Activated CD4-positive, alpha-beta T cell treated with anti-CD3 and anti-CD28 coated beads, Interleukin-2, amount 10 ng/mL, durations not matched to agents 7 days and 5 days (primary cell): ENCODE measurements at regions not wholly inside any gene's neighbourhood (a gene's known extent, or its start where the extent isn't known, plus 50 kb on each side); places are given as distances from the start of the nearest gene placed in this dataset.

ENCODE experiments used
- CTCF ChIA-PET: fragments of 350-600 bp; sonication (Branson Sonifier 250); formaldehyde crosslinking; loops from one replicate; lab custom pipeline; 2021; ENCODE audit warnings: antibody characterized with exemption; lab: Charles Lee
- POLR2A ChIA-PET: fragments of 350-600 bp; sonication (Branson Sonifier 250); formaldehyde crosslinking; loops from one replicate; lab custom pipeline; 2021; ENCODE audit warnings: antibody characterized with exemption; lab: Charles Lee
- DNase-seq: peaks from one replicate; pipeline ENCODE4 v3.0.0-alpha.2; 2020
- H3K27ac Mint-ChIP-seq: one replicate; pipeline ENCODE4 v1.8.0; 2021; ENCODE audit warnings: mild to moderate bottlenecking, moderate library complexity, mixed read lengths
- H3K27me3 Mint-ChIP-seq: one replicate; pipeline ENCODE4 v1.8.0; 2021; ENCODE audit warnings: mixed read lengths
- H3K36me3 Mint-ChIP-seq: one replicate; pipeline ENCODE4 v1.8.0; 2021; ENCODE audit warnings: low read depth, mixed read lengths
- H3K4me1 Mint-ChIP-seq: one replicate; pipeline ENCODE4 v1.8.0; 2021; ENCODE audit warnings: mixed read lengths
- H3K4me3 Mint-ChIP-seq: one replicate; pipeline ENCODE4 v1.8.0; 2021; ENCODE audit warnings: mild to moderate bottlenecking, moderate library complexity, mixed read lengths
- H3K9me3 Mint-ChIP-seq: one replicate; pipeline ENCODE4 v1.8.0; 2021; ENCODE audit warnings: mixed read lengths

DNA sequence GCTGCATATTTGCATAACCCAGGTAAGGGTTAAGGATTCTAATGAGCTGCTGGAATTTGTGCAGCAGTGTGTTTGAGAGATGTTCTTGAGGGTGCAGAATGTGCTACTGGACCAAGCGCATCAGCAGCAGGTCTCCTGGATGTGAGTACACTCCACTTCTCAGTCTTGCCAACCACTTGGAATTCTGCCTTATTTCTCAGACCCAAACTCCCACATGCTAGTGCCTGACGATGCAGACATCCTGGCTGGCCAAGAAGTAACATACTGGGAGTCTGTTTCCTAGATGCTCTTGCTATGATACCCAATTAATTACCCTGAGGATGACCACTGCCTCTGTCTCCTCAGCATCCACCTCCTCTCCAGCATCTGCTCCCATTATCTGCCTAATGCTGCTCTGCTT is 186.6 kb downstream of the MOXD1 start:
- Mint-ChIP-seq H3K27ac (no peak overlapping the region), H3K27me3 (peaks cover 1% of the 10 kb centered on the region), H3K9me3 (no peaks in the 10 kb centered on the region), H3K4me1 (no peaks in the 10 kb centered on the region), H3K4me3 (no peak overlapping the region), H3K36me3 (no peaks in the 10 kb centered on the region)
- ChIA-PET CTCF (no interaction called here), POLR2A (no interaction called here)
- no peak for DNase-seq

GRCh38 chr6:132213732-132214131 is 187.5 kb downstream of the MOXD1 start:
- no peak overlapping the region for H3K27ac Mint-ChIP-seq
- ChIA-PET POLR2A (no interaction called here), CTCF (no interaction called here)
- H3K27me3 Mint-ChIP-seq: peaks cover 1% of the 10 kb centered on the region
- no peak for DNase-seq
- H3K4me1 Mint-ChIP-seq: no peaks in the 10 kb centered on the region
- no peaks in the 10 kb centered on the region for H3K9me3 Mint-ChIP-seq
- no peaks in the 10 kb centered on the region for H3K36me3 Mint-ChIP-seq
- no peak overlapping the region for H3K4me3 Mint-ChIP-seq

DNA sequence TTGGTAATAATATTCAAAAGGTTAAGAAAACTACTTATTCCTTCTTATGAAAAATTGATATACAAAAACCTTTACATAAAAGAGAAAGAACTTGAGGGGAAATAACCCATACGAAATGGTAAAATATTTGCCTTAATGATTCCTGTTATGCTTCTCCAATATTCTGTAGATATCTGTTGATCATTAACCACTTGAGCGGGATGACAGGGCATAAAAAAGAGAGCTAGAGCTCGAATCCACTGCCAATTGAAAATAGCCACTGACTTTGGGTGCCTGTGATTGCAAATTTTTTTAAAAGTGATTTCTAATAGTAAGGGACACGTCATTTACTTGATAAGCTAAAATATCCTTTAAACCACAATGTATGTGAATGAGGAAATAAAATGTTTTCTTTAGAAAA is 188.1 kb downstream of the MOXD1 start:
- Mint-ChIP-seq H3K9me3 (no peaks in the 10 kb centered on the region), H3K36me3 (no peaks in the 10 kb centered on the region), H3K27me3 (peaks cover 3% of the 10 kb centered on the region), H3K4me3 (no peak overlapping the region), H3K27ac (no peak overlapping the region), H3K4me1 (no peaks in the 10 kb centered on the region)
- ChIA-PET CTCF (no interaction called here), POLR2A (no interaction called here)
- no peak for DNase-seq

DNA sequence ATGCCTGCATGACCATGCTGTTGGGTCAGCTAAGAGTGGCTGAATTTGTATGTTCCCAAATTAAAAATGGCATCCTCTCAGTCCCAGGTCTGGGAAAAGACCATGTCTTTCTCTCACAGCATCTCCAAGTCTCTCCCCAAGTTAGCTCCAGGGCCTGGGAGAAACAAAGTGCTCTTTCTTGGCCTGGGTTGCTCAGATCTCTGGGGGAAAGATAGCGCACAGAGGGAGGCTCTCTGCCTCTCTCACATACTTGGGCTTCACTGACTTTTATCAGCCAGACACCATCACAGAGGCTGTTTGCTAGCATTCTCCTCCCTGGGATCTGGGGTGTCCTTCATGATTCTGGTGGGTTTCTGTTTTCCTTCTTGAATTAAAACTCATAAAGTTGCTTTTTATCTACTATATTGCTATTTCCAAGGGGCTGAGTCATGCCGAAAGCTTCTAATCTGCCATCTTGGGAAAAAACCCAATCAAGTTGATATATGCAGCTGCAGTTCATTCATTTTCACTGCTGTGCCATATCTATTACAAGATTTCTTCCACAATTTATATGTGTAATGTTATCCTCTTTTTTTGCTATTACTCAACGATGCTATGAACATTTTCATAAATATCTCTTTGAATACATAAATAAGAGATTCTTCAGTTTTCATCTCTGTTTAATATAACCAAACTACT is 190.2 kb downstream of the MOXD1 start:
- Mint-ChIP-seq H3K9me3 (no peaks in the 10 kb centered on the region), H3K4me3 (no peak overlapping the region), H3K27ac (no peak overlapping the region), H3K36me3 (no peaks in the 10 kb centered on the region), H3K27me3 (peaks cover 5% of the 10 kb centered on the region), H3K4me1 (no peaks in the 10 kb centered on the region)
- CTCF ChIA-PET: no interaction called here
- POLR2A ChIA-PET: no interaction called here
- no peak for DNase-seq

DNA sequence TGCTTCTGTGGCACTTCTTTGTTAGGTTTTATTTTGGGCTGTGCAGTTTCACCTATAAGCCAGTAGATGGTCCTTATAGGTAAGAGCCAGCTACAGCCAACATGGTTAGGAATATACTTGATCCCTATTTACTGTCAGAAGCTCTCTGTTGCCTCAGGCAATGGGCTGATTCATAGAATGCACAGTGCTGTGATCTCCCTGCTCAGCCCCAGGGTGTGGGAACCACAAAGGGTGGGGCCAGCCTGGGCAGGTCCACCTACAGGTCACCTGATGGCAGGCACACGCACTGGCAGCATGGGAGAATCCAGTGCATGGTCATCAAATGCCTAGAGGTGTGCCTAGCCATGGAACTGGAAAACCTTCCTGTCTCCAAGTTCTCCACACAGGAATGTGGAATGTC is 191.9 kb downstream of the MOXD1 start:
- POLR2A ChIA-PET: no interaction called here
- H3K9me3 Mint-ChIP-seq: no peaks in the 10 kb centered on the region
- H3K4me3 Mint-ChIP-seq: no peak overlapping the region
- no peak for DNase-seq
- H3K4me1 Mint-ChIP-seq: no peaks in the 10 kb centered on the region
- peaks cover 5% of the 10 kb centered on the region for H3K27me3 Mint-ChIP-seq
- H3K27ac Mint-ChIP-seq: no peak overlapping the region
- CTCF ChIA-PET: interaction anchor here (0.5 kb wide), 1 partner anchor 1572 kb away, joined by 5 read pairs; no protein-coding TSS in a partner anchor
- H3K36me3 Mint-ChIP-seq: no peaks in the 10 kb centered on the region

DNA sequence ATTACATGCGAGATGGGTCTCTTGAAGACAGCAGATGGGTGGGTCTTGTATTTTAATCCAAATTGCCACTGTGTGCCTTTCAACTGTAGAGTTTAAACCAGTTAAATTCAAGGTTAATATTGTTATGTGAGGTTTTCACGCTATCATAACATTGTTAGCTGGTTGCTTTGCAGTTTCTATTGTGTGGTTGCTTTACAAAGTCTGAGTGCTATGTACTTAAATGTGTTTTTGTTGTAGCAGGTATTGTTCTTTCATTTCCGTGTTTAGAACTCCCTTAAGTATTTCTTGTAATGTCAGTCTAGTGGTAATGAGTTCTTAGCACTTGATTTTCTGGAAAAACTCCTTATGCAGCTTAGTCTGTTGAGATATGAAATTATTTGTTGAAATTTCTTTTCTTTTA is 193.3 kb downstream of the MOXD1 start:
- CTCF ChIA-PET: no interaction called here
- POLR2A ChIA-PET: no interaction called here
- Mint-ChIP-seq H3K9me3 (no peaks in the 10 kb centered on the region), H3K36me3 (no peaks in the 10 kb centered on the region), H3K27ac (no peak overlapping the region), H3K27me3 (peaks cover 4% of the 10 kb centered on the region), H3K4me3 (no peak overlapping the region), H3K4me1 (no peaks in the 10 kb centered on the region)
- no peak for DNase-seq

GRCh38 chr6:132205946-132206345 is 195.3 kb downstream of the MOXD1 start:
- H3K27me3 Mint-ChIP-seq: peaks cover 4% of the 10 kb centered on the region

GRCh38 chr6:132204591-132204990 is 196.7 kb downstream of the MOXD1 start:
- ChIA-PET CTCF (no interaction called here), POLR2A (no interaction called here)
- peaks cover 4% of the 10 kb centered on the region for H3K27me3 Mint-ChIP-seq
- DNase-seq: no peak
- no peaks in the 10 kb centered on the region for H3K9me3 Mint-ChIP-seq
- no peaks in the 10 kb centered on the region for H3K36me3 Mint-ChIP-seq
- H3K4me3 Mint-ChIP-seq: no peak overlapping the region
- no peak overlapping the region for H3K27ac Mint-ChIP-seq
- no peaks in the 10 kb centered on the region for H3K4me1 Mint-ChIP-seq

More at GRCh38 chr6:132205946-132206345, 195.3 kb downstream of the MOXD1 start:
- DNase-seq: no peak
- Mint-ChIP-seq H3K27ac (no peak overlapping the region), H3K36me3 (no peaks in the 10 kb centered on the region), H3K9me3 (no peaks in the 10 kb centered on the region), H3K4me1 (no peaks in the 10 kb centered on the region), H3K4me3 (no peak overlapping the region)
- CTCF ChIA-PET: no interaction called here
- POLR2A ChIA-PET: no interaction called here

GRCh38 chr6:132202574-132202973 is 198.7 kb downstream of the MOXD1 start:
- CTCF ChIA-PET: interaction anchor here (0.8 kb wide), 1 partner anchor 77 kb away, joined by 3 read pairs; no protein-coding TSS in a partner anchor
- DNase-seq: no peak
- POLR2A ChIA-PET: no interaction called here
- Mint-ChIP-seq H3K36me3 (no peaks in the 10 kb centered on the region), H3K27me3 (peaks cover 2% of the 10 kb centered on the region), H3K4me1 (no peaks in the 10 kb centered on the region), H3K9me3 (no peaks in the 10 kb centered on the region), H3K27ac (no peak overlapping the region), H3K4me3 (no peak overlapping the region)

DNA sequence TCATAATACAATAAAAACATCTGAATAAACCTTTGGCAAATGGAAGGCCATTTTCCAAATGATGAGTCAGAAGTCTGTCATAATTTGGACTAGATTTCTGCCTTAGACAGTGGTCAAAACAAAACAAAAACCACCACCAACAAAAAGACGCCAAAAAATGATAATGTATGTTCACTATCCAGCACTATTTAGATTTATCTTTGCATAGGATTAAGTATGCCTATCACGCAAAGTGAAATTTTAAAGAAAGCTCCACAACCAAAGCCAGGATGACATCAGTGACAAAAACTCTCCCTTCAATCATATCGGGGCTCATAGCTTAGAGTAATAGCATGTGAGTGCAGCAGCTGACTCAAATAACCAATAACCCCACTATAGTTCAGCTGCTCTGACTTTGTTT is 201.9 kb downstream of the MOXD1 start:
- ChIA-PET POLR2A (no interaction called here), CTCF (no interaction called here)
- no peak overlapping the region for H3K4me3 Mint-ChIP-seq
- H3K4me1 Mint-ChIP-seq: no peaks in the 10 kb centered on the region
- H3K27me3 Mint-ChIP-seq: no peaks in the 10 kb centered on the region
- no peaks in the 10 kb centered on the region for H3K36me3 Mint-ChIP-seq
- no peak for DNase-seq
- no peaks in the 10 kb centered on the region for H3K9me3 Mint-ChIP-seq
- H3K27ac Mint-ChIP-seq: no peak overlapping the region

GRCh38 chr6:132198896-132199295 is 202.4 kb downstream of the MOXD1 start:
- CTCF ChIA-PET: no interaction called here
- no peak overlapping the region for H3K4me3 Mint-ChIP-seq
- no peaks in the 10 kb centered on the region for H3K27me3 Mint-ChIP-seq

GRCh38 chr6:132198040-132198439 is 203.2 kb downstream of the MOXD1 start:
- no peak overlapping the region for H3K4me3 Mint-ChIP-seq
- H3K4me1 Mint-ChIP-seq: no peaks in the 10 kb centered on the region
- no peak overlapping the region for H3K27ac Mint-ChIP-seq
- ChIA-PET CTCF (no interaction called here), POLR2A (no interaction called here)
- no peaks in the 10 kb centered on the region for H3K36me3 Mint-ChIP-seq
- H3K27me3 Mint-ChIP-seq: no peaks in the 10 kb centered on the region
- no peak for DNase-seq
- H3K9me3 Mint-ChIP-seq: no peaks in the 10 kb centered on the region

More at GRCh38 chr6:132198896-132199295, 202.4 kb downstream of the MOXD1 start:
- Mint-ChIP-seq H3K36me3 (no peaks in the 10 kb centered on the region), H3K9me3 (no peaks in the 10 kb centered on the region), H3K4me1 (no peaks in the 10 kb centered on the region), H3K27ac (no peak overlapping the region)
- POLR2A ChIA-PET: no interaction called here
- DNase-seq: no peak

GRCh38 chr6:132194529-132194928 is 206.7 kb downstream of the MOXD1 start:
- Mint-ChIP-seq H3K9me3 (no peaks in the 10 kb centered on the region), H3K4me1 (no peaks in the 10 kb centered on the region)
- CTCF ChIA-PET: no interaction called here

DNA sequence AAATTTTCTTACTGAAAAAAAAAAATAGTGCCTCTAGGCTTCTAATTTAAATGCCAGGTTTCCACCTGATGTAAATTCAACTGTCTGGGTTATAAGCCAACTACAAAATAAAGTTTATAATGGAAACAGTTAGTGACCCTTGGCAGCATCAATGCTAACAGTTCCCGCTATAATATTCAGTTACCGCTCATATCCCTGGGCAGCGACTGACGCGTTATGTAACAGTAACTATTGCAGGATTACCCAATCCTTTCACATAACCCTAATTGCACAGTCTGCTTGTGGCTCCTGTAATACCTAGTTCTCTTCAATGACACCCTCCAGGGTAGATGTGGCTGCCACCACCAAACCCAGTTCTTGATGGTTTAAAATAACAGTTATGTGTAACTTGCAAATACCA is 208.6 kb downstream of the MOXD1 start:
- Mint-ChIP-seq H3K27me3 (no peaks in the 10 kb centered on the region), H3K9me3 (no peaks in the 10 kb centered on the region), H3K27ac (no peak overlapping the region), H3K4me3 (no peak overlapping the region), H3K4me1 (no peaks in the 10 kb centered on the region), H3K36me3 (no peaks in the 10 kb centered on the region)
- POLR2A ChIA-PET: no interaction called here
- CTCF ChIA-PET: interaction anchor here (0.6 kb wide), 1 partner anchor 22 kb away, joined by 3 read pairs; no protein-coding TSS in a partner anchor
- DNase-seq: no peak

More at GRCh38 chr6:132194529-132194928, 206.7 kb downstream of the MOXD1 start:
- Mint-ChIP-seq H3K4me3 (no peak overlapping the region), H3K27me3 (no peaks in the 10 kb centered on the region), H3K36me3 (no peaks in the 10 kb centered on the region), H3K27ac (no peak overlapping the region)
- POLR2A ChIA-PET: no interaction called here
- no peak for DNase-seq
